ENCODE measurements at regions not wholly inside any gene's neighbourhood (a gene's known extent, or its start where the extent isn't known, plus 50 kb on each side); places are given as distances from the start of the nearest gene placed in this dataset.

GRCh38 chr17:5854871-5855554, 215.2 kb upstream of the WSCD1 start:
- TF ChIP-seq CTCF (conservative IDR thresholded peaks at IDR 0.05) (no peak), EZH2 (IDR thresholded peaks at IDR 0.05; ENCODE audit: low read depth) (no peak)
